Effector memory CD8-positive, alpha-beta T cell (primary cell): ENCODE measurements at regions not wholly inside any gene's neighbourhood (a gene's known extent, or its start where the extent isn't known, plus 50 kb on each side); places are given as distances from the start of the nearest gene placed in this dataset.

ENCODE experiments used
- ATAC-seq: fragments of 150-1000 bp; cut with Tn5 transposase; replicated peaks from 2 replicates; pipeline ENCODE4 v1.10.0; 2021; ENCODE audit warnings: mild to moderate bottlenecking, moderate library complexity
- DNase-seq, 3 experiments: peaks; one replicate each; pipeline ENCODE4 v3.0.0; 2021
- H3K27ac Mint-ChIP-seq, 2 donors: one replicate each; pipeline ENCODE4 v1.8.0; 2022; ENCODE audit warnings: mild to moderate bottlenecking in 2 of 2, mixed read lengths in 2 of 2, moderate library complexity in 2 of 2
- H3K27me3 Mint-ChIP-seq, 2 donors: one replicate each; pipeline ENCODE4 v1.8.0; 2022; ENCODE audit warnings: mixed read lengths in 2 of 2
- H3K36me3 Mint-ChIP-seq: one replicate; pipeline ENCODE4 v1.8.0; 2022; ENCODE audit warnings: mild to moderate bottlenecking, moderate library complexity, mixed read lengths; ENCODE audit not compliant: insufficient read depth
- H3K4me1 Mint-ChIP-seq, 2 donors: one replicate each; pipeline ENCODE4 v1.8.0; 2022; ENCODE audit warnings: low read depth in 2 of 2, mixed read lengths in 2 of 2
- H3K4me3 Mint-ChIP-seq, 2 donors: one replicate each; pipeline ENCODE4 v1.8.0; 2022; ENCODE audit warnings: mild to moderate bottlenecking in 2 of 2, mixed read lengths in 2 of 2, moderate library complexity in 2 of 2
- H3K9me3 Mint-ChIP-seq, 2 donors: one replicate each; pipeline ENCODE4 v1.8.0; 2022; ENCODE audit warnings: mixed read lengths in 2 of 2

- Mint-ChIP-seq H3K27me3 (no peaks in the 10 kb centered on the region), H3K4me3 (no peak overlapping the region), H3K4me1 (no peaks in the 10 kb centered on the region), H3K9me3 (no peaks in the 10 kb centered on the region), H3K36me3 (no peaks in the 10 kb centered on the region), H3K27ac (no peak overlapping the region)
- ATAC-seq: no peak
- DNase-seq: no peak
Observed at GRCh38 chr2:194999771-195000170, 657.3 kb upstream of the SLC39A10 start.

GRCh38 chr2:194992648-194993047 is 664.4 kb upstream of the SLC39A10 start:
- H3K27ac Mint-ChIP-seq: no peak overlapping the region
- H3K27me3 Mint-ChIP-seq: no peaks in the 10 kb centered on the region
- no peak overlapping the region for H3K4me3 Mint-ChIP-seq
- no peaks in the 10 kb centered on the region for H3K36me3 Mint-ChIP-seq
- DNase-seq (no peak), ATAC-seq (no peak)
- H3K9me3 Mint-ChIP-seq: no peaks in the 10 kb centered on the region
- H3K4me1 Mint-ChIP-seq: no peaks in the 10 kb centered on the region

GRCh38 chr2:194985258-194985657 is 671.8 kb upstream of the SLC39A10 start:
- Mint-ChIP-seq H3K27ac (no peak overlapping the region), H3K4me3 (no peak overlapping the region), H3K4me1 (no peaks in the 10 kb centered on the region), H3K27me3 (no peaks in the 10 kb centered on the region), H3K36me3 (no peaks in the 10 kb centered on the region), H3K9me3 (peaks cover 16 to 21% of the 10 kb centered on the region in 2 donors)
- DNase-seq: no peak
- ATAC-seq: no peak

- H3K27ac Mint-ChIP-seq: no peak overlapping the region
- no peak for ATAC-seq
- no peak overlapping the region for H3K4me3 Mint-ChIP-seq
- no peaks in the 10 kb centered on the region for H3K4me1 Mint-ChIP-seq
- DNase-seq: no peak
- H3K9me3 Mint-ChIP-seq: peaks cover 2% of the 10 kb centered on the region in 2 donors
- no peaks in the 10 kb centered on the region for H3K36me3 Mint-ChIP-seq
- no peaks in the 10 kb centered on the region for H3K27me3 Mint-ChIP-seq
Observed at GRCh38 chr2:194962254-194962653, 694.8 kb upstream of the SLC39A10 start.

GRCh38 chr2:194954218-194954617 is 702.8 kb upstream of the SLC39A10 start:
- DNase-seq (no peak), ATAC-seq (no peak)
- H3K27me3 Mint-ChIP-seq: no peaks in the 10 kb centered on the region
- H3K36me3 Mint-ChIP-seq: no peaks in the 10 kb centered on the region
- H3K9me3 Mint-ChIP-seq: peaks cover 5 to 9% of the 10 kb centered on the region in 2 donors
- no peak overlapping the region for H3K4me3 Mint-ChIP-seq
- no peaks in the 10 kb centered on the region for H3K4me1 Mint-ChIP-seq
- no peak overlapping the region for H3K27ac Mint-ChIP-seq

- H3K9me3 Mint-ChIP-seq: no peaks in the 10 kb centered on the region
- H3K4me1 Mint-ChIP-seq: no peaks in the 10 kb centered on the region
- H3K27ac Mint-ChIP-seq: no peak overlapping the region
- DNase-seq (no peak), ATAC-seq (no peak)
- no peaks in the 10 kb centered on the region for H3K36me3 Mint-ChIP-seq
- no peak overlapping the region for H3K4me3 Mint-ChIP-seq
- H3K27me3 Mint-ChIP-seq: no peaks in the 10 kb centered on the region
Observed at GRCh38 chr2:194946826-194947225, 710.2 kb upstream of the SLC39A10 start.

GRCh38 chr2:194938066-194938465 is 719.0 kb upstream of the SLC39A10 start:
- Mint-ChIP-seq H3K4me1 (no peaks in the 10 kb centered on the region), H3K9me3 (no peaks in the 10 kb centered on the region), H3K27ac (no peak overlapping the region), H3K36me3 (peaks cover 2% of the 10 kb centered on the region), H3K27me3 (no peaks in the 10 kb centered on the region), H3K4me3 (no peak overlapping the region)
- ATAC-seq (no peak), DNase-seq (no peak)

- Mint-ChIP-seq H3K4me1 (no peaks in the 10 kb centered on the region), H3K27ac (no peak overlapping the region), H3K4me3 (no peak overlapping the region), H3K9me3 (no peaks in the 10 kb centered on the region), H3K36me3 (peaks cover 2% of the 10 kb centered on the region), H3K27me3 (no peaks in the 10 kb centered on the region)
- DNase-seq: no peak
- ATAC-seq: no peak
Observed at GRCh38 chr2:194927489-194927888, 729.5 kb upstream of the SLC39A10 start.

GRCh38 chr2:194926873-194927272 is 730.2 kb upstream of the SLC39A10 start:
- DNase-seq (no peak), ATAC-seq (no peak)
- Mint-ChIP-seq H3K27ac (no peak overlapping the region), H3K9me3 (no peaks in the 10 kb centered on the region), H3K27me3 (no peaks in the 10 kb centered on the region), H3K36me3 (peaks cover 2% of the 10 kb centered on the region), H3K4me1 (no peaks in the 10 kb centered on the region), H3K4me3 (no peak overlapping the region)

GRCh38 chr2:194925742-194926141 is 731.3 kb upstream of the SLC39A10 start:
- Mint-ChIP-seq H3K9me3 (no peaks in the 10 kb centered on the region), H3K4me3 (no peak overlapping the region), H3K27ac (no peak overlapping the region), H3K4me1 (no peaks in the 10 kb centered on the region), H3K36me3 (peaks cover 2% of the 10 kb centered on the region), H3K27me3 (no peaks in the 10 kb centered on the region)
- DNase-seq (no peak), ATAC-seq (no peak)

GRCh38 chr2:194917519-194917918 is 739.5 kb upstream of the SLC39A10 start:
- Mint-ChIP-seq H3K27me3 (no peaks in the 10 kb centered on the region), H3K9me3 (no peaks in the 10 kb centered on the region), H3K4me1 (no peaks in the 10 kb centered on the region), H3K36me3 (no peaks in the 10 kb centered on the region), H3K4me3 (no peak overlapping the region), H3K27ac (no peak overlapping the region)
- no peak for ATAC-seq
- DNase-seq: no peak

- H3K4me1 Mint-ChIP-seq: no peaks in the 10 kb centered on the region
- H3K27ac Mint-ChIP-seq: no peak overlapping the region
- no peak for DNase-seq
- H3K9me3 Mint-ChIP-seq: no peaks in the 10 kb centered on the region
- H3K36me3 Mint-ChIP-seq: no peaks in the 10 kb centered on the region
- no peaks in the 10 kb centered on the region for H3K27me3 Mint-ChIP-seq
- ATAC-seq: no peak
- no peak overlapping the region for H3K4me3 Mint-ChIP-seq
Observed at GRCh38 chr2:194915485-194915884, 741.5 kb upstream of the SLC39A10 start.

- no peak overlapping the region for H3K27ac Mint-ChIP-seq
Observed at GRCh38 chr2:194907569-194907968, 749.5 kb upstream of the SLC39A10 start.

GRCh38 chr2:194896871-194897270 is 760.2 kb upstream of the SLC39A10 start:
- H3K36me3 Mint-ChIP-seq: no peaks in the 10 kb centered on the region
- H3K4me3 Mint-ChIP-seq: no peak overlapping the region
- no peaks in the 10 kb centered on the region for H3K27me3 Mint-ChIP-seq
- no peaks in the 10 kb centered on the region for H3K4me1 Mint-ChIP-seq
- peaks cover 0 to 2% of the 10 kb centered on the region in 2 donors for H3K9me3 Mint-ChIP-seq
- H3K27ac Mint-ChIP-seq: no peak overlapping the region
- DNase-seq: no peak
- ATAC-seq: no peak

More at GRCh38 chr2:194907569-194907968, 749.5 kb upstream of the SLC39A10 start:
- Mint-ChIP-seq H3K27me3 (no peaks in the 10 kb centered on the region), H3K4me1 (no peaks in the 10 kb centered on the region), H3K36me3 (peaks cover 2% of the 10 kb centered on the region), H3K9me3 (peaks cover 0 to 5% of the 10 kb centered on the region in 2 donors), H3K4me3 (no peak overlapping the region)
- no peak for DNase-seq
- ATAC-seq: no peak

- Mint-ChIP-seq H3K36me3 (no peaks in the 10 kb centered on the region), H3K9me3 (no peaks in the 10 kb centered on the region), H3K4me1 (no peaks in the 10 kb centered on the region), H3K27me3 (no peaks in the 10 kb centered on the region), H3K4me3 (no peak overlapping the region), H3K27ac (no peak overlapping the region)
- DNase-seq (no peak), ATAC-seq (no peak)
Observed at GRCh38 chr2:194883711-194884110, 773.3 kb upstream of the SLC39A10 start.
